K562 (cell line): ENCODE measurements at regions not wholly inside any gene's neighbourhood (a gene's known extent, or its start where the extent isn't known, plus 50 kb on each side); places are given as distances from the start of the nearest gene placed in this dataset.
"Not testable (repeated sequence)": the region's sequence is repeated elsewhere in the genome, so short reads cannot be mapped to it uniquely, and the experiment has no call there.

Experiments
- ATAC-seq: fragments of 200-7000 bp; cut with Tn5 transposase; 3 replicates; pipeline ENCODE4 v1.9.1; 2020; ENCODE audit warnings: moderate library complexity
- BruUV-seq: library from RNA; stranded (reverse); fragments of 400-500 nt; replicated peaks from 2 replicates; lab custom pipeline; 2021; lab: Mats Ljungman, UMichigan
- CTCF ChIA-PET: fragments of 300-600 bp; formaldehyde crosslinking; extraction: SDS; loops from one replicate; lab custom pipeline; 2021; ENCODE audit warnings: low intra/inter-chr PET ratio; lab: Yijun Ruan, JAX
- POLR2A ChIA-PET: fragments of 300-600, 350-650 bp; sonication (Branson Sonifier 250); formaldehyde crosslinking; extraction: SDS; loops from one replicate; lab custom pipeline; 2021; ENCODE audit warnings: antibody characterized with exemption, inconsistent platforms; lab: Yijun Ruan, JAX
- DNase-seq, 4 experiments: peaks; one replicate each; pipeline versions ENCODE4 v3.0.0 to v3.0.0-alpha.2; 2011 to 2018; ENCODE audit warnings: low spot score in 3 of 4, mixed read lengths in 3 of 4; ENCODE audit errors: extremely low read depth in 1 of 4
- FAIRE-seq: peaks from 2 replicates; lab custom pipeline; 2011; peaks lifted over from hg19 to GRCh38; lab: Jason Lieb, UNC
- H2AFZ ChIP-seq: 2 replicates; pipeline ENCODE4 v1.6.0; 2011; ENCODE audit warnings: low read depth, low read length, control low read depth, inconsistent platforms
- H3K27ac ChIP-seq: fragments of 200-600 bp; 3 replicates; pipeline ENCODE4 v1.8.0; 2011; ENCODE audit warnings: low read depth, mild to moderate bottlenecking, control low read depth, inconsistent platforms, low read length, moderate library complexity, mixed read lengths; ENCODE audit errors: extremely low read depth
- H3K27me3 ChIP-seq, 2 experiments: fragments of 300-600 bp in 1 of 2; 2 replicates in 1 of 2; 3 replicates in 1 of 2; pipeline versions ENCODE4 v1.6.0 to v1.8.0; 2011; ENCODE audit warnings: inconsistent platforms in 2 of 2, low read length in 2 of 2, mild to moderate bottlenecking in 1 of 2, mixed read lengths in 1 of 2, moderate library complexity in 1 of 2; ENCODE audit not compliant: control insufficient read depth in 2 of 2, insufficient read depth in 2 of 2
- H3K36me3 ChIP-seq: fragments of 300-600 bp; 3 replicates; pipeline ENCODE4 v1.8.0; 2011; ENCODE audit warnings: mild to moderate bottlenecking, low read length, inconsistent platforms; ENCODE audit not compliant: control insufficient read depth, insufficient read depth
- H3K4me1 ChIP-seq, 2 experiments: fragments of 200-600 bp in 1 of 2; replicated peaks in 1 of 2; 2 replicates in 1 of 2; 3 replicates in 1 of 2; pipeline versions ENCODE4 v1.5.1 to v1.8.0; 2011; ENCODE audit warnings: inconsistent platforms in 2 of 2, low read length in 2 of 2, mild to moderate bottlenecking in 1 of 2, mixed read lengths in 1 of 2, moderate library complexity in 1 of 2; ENCODE audit not compliant: control insufficient read depth in 2 of 2, insufficient read depth in 2 of 2
- H3K4me2 ChIP-seq: 2 replicates; pipeline ENCODE4 v1.6.1; 2011; ENCODE audit warnings: low read length, control low read depth, inconsistent platforms, mixed read lengths; ENCODE audit not compliant: insufficient read depth
- H3K4me3 ChIP-seq: fragments of 200-600 bp; sonication (generic), shearing (Covaris generic); 2 replicates; pipeline ENCODE4 v1.5.1; 2016; ENCODE audit warnings: control low read depth, inconsistent platforms
- H3K79me2 ChIP-seq: fragments of 200-600 bp; 3 replicates; pipeline ENCODE4 v1.8.0; 2011; ENCODE audit warnings: low read length, inconsistent platforms; ENCODE audit not compliant: control insufficient read depth, insufficient read depth
- H3K9ac ChIP-seq, 2 experiments: 2 replicates each; pipeline versions ENCODE4 v1.6.0 to v1.6.1; 2011; ENCODE audit warnings: low read depth in 2 of 2, low read length in 2 of 2, control low read depth in 1 of 2, inconsistent platforms in 1 of 2, mild to moderate bottlenecking in 1 of 2, mixed read lengths in 1 of 2; ENCODE audit not compliant: insufficient read depth in 1 of 2
- H3K9me1 ChIP-seq: one replicate; pipeline ENCODE4 v1.6.0; 2011; ENCODE audit warnings: inconsistent platforms, mild to moderate bottlenecking, low read length, moderate library complexity; ENCODE audit not compliant: control insufficient read depth, insufficient read depth
- H3K9me3 ChIP-seq: replicated peaks from 2 replicates; pipeline ENCODE4 v1.5.1; 2011; ENCODE audit warnings: low read depth, low read length, inconsistent platforms; ENCODE audit not compliant: control insufficient read depth, insufficient read depth
- H4K20me1 ChIP-seq: replicated peaks from 2 replicates; pipeline ENCODE4 v1.6.1; 2011; ENCODE audit warnings: low read length, inconsistent platforms, mixed read lengths; ENCODE audit not compliant: control insufficient read depth, insufficient read depth
- JUND ChIP-seq, 2 experiments: IDR thresholded peaks; 2 replicates in 1 of 2; 3 replicates in 1 of 2; pipeline ENCODE4 v1.6.1; 2011; ENCODE audit warnings: borderline replicate concordance in 2 of 2, low read depth in 2 of 2, low read length in 2 of 2, improper control_type of control experiment in 1 of 2, missing biosample characterization in 1 of 2, missing genetic modification characterization in 1 of 2, missing genetic modification reagents in 1 of 2
- MYNN ChIP-seq, 2 experiments: sonication (generic); formaldehyde crosslinking in 1 of 2; IDR thresholded peaks; 2 replicates each; pipeline versions ENCODE4 v1.5.0 to v1.6.1; 2016 to 2020; ENCODE audit warnings: antibody characterized with exemption in 1 of 2, missing genetic modification reagents in 1 of 2
- ZNF146 ChIP-seq: IDR thresholded peaks from one replicate; pipeline ENCODE4 v1.6.1; 2018; ENCODE audit warnings: missing compliant biosample characterization; ENCODE audit not compliant: unreplicated experiment
- ZNF57 ChIP-seq: fragments of 450-650 bp; formaldehyde crosslinking; IDR thresholded peaks from 2 replicates; pipeline ENCODE4 v1.4.0; 2020; ENCODE audit warnings: mild to moderate bottlenecking, moderate library complexity
- WGBS: fragments of 100-300 bp; shearing (Covaris generic); methylation state at CpG from one replicate; pipeline ENCODE4 v1.1.6; 2016; ENCODE audit warnings: low coverage, mixed read lengths; ENCODE audit not compliant: insufficient coverage; ENCODE audit errors: missing lambda C conversion rate; 5-methylcytosine and 5-hydroxymethylcytosine counted together
- in situ Hi-C: fragments of 300-500 bp; cut with MboI; formaldehyde crosslinking; loops from 4 replicates; pipeline ENCODE4 v1.15.0; 2018; ENCODE audit warnings: inconsistent platforms, mixed read lengths
- intact Hi-C: fragments of 100-400 bp; cut with micrococcal nuclease; formaldehyde crosslinking; loops from 2 replicates; pipeline ENCODE4 v1.14.2; 2022
- TF ChIP-seq, protein P1 (sequence below): fragments of 450-650 bp; IDR thresholded peaks from 2 replicates; pipeline ENCODE4 v1.6.1; 2016

DNA sequence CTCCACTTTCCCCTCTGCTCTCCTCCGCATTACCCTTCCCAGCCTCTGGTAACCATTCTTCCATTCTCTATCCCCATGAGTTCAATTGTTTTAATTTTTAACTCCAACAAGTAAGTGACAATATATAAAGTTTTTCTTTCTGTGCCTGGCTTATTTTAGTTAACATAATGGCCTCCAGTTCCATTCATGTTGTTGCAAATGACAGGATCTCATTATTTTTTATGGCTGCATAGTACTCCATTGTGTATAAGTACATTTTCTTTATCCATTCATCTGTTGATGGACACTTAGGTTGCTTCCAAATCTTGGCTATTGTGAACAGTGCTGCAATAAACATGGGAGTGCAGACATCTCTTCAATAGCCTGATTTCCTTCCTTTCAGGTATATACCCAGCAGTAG is 918.0 kb downstream of the UQCRFS1 start:
- BruUV-seq, H3K4me2 ChIP-seq, H3K4me1 ChIP-seq, FAIRE-seq, H3K27me3 ChIP-seq, ATAC-seq, H3K36me3 ChIP-seq, H3K27ac ChIP-seq, intact Hi-C loops, H3K4me3 ChIP-seq, H3K9me3 ChIP-seq, H3K79me2 ChIP-seq, H3K9me1 ChIP-seq, in situ Hi-C loops, H2AFZ ChIP-seq, DNase-seq, H4K20me1 ChIP-seq, H3K9ac ChIP-seq: not testable (repeated sequence)
- POLR2A ChIA-PET = interaction anchor here (0.6 kb wide), 1 partner anchor 8 kb away, joined by 3 read pairs; no protein-coding TSS in a partner anchor
- 60% methylated on average over 1 of the region's 1 CpG for WGBS
- TF ChIP-seq ZNF146 (CRISPR knock-in tag) = peak; percentile 41
- TF ChIP-seq, all 486 proteins: peak for 1; not testable (repeated sequence) for 485
- CTCF ChIA-PET = not testable (repeated sequence)

DNA sequence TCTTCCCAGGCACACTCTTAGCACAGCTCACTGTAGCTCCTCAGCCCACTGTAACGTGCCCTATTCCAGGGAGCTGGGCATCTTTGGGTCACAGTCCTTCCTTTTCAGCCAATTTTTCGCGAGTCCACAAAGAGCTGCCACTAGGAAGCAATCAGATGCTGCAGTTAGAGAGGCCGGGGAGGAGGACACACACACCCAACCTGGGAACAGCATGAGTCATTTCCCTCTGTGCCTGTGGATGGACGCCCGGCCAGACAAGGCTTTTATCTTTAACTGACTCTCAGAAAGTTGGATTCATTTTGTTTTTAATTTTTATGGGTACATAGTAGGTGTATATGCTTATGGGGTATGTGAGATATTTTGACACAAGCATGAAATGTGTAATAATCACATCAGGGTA is 918.6 kb downstream of the UQCRFS1 start:
- FAIRE-seq (no peak), DNase-seq (peak in 2 of 4 experiments; percentile 9 to 20), ATAC-seq (peak; percentile 42; the same call in 1 of the 3 replicates)
- TF ChIP-seq, protein P1, sequence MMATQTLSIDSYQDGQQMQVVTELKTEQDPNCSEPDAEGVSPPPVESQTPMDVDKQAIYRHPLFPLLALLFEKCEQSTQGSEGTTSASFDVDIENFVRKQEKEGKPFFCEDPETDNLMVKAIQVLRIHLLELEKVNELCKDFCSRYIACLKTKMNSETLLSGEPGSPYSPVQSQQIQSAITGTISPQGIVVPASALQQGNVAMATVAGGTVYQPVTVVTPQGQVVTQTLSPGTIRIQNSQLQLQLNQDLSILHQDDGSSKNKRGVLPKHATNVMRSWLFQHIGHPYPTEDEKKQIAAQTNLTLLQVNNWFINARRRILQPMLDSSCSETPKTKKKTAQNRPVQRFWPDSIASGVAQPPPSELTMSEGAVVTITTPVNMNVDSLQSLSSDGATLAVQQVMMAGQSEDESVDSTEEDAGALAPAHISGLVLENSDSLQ = no peak
- TF ChIP-seq JUND (IDR thresholded peaks at IDR 0.05; ENCODE audit: borderline replicate concordance, low read depth, low read length) (0 out of 2 replicates have a peak, but pooled peaks have one; percentile 3), JUND (tag; IDR thresholded peaks at IDR 0.05; ENCODE audit: borderline replicate concordance, low read depth, low read length) (0 out of 3 replicates have a peak, but pooled peaks have one; percentile 16), MYNN (IDR thresholded peaks at IDR 0.05) (no peak), MYNN (CRISPR knock-in tag; IDR thresholded peaks at IDR 0.05) (no peak), ZNF57 (CRISPR knock-in tag) (no peak)
- H3K27ac ChIP-seq = no peak overlapping the region
- no peaks in the 10 kb centered on the region for H3K9me3 ChIP-seq
- no peak overlapping the region for H3K4me2 ChIP-seq
- no peaks in the 10 kb centered on the region for H3K79me2 ChIP-seq
- no peaks in the 10 kb centered on the region for H4K20me1 ChIP-seq
- ChIA-PET POLR2A (no interaction called here), CTCF (no interaction called here)
- intact Hi-C loops (no loop called here), in situ Hi-C loops (no loop called here)
- H3K9ac ChIP-seq = no peak overlapping the region
- BruUV-seq = no TSS peak
- WGBS = 2% methylated on average over 6 of the region's 6 CpGs
- no peak overlapping the region for H3K4me3 ChIP-seq
- H3K4me1 ChIP-seq = no peaks in the 10 kb centered on the region
- H2AFZ ChIP-seq = no peak overlapping the region
- no peaks in the 10 kb centered on the region for H3K9me1 ChIP-seq
- no peaks in the 10 kb centered on the region for H3K36me3 ChIP-seq
- H3K27me3 ChIP-seq = no peaks in the 10 kb centered on the region
